ENCODE measurements at regions not wholly inside any gene's neighbourhood (a gene's known extent, or its start where the extent isn't known, plus 50 kb on each side); places are given as distances from the start of the nearest gene placed in this dataset.
"Not testable (repeated sequence)": the region's sequence is repeated elsewhere in the genome, so short reads cannot be mapped to it uniquely, and the experiment has no call there.

DNA sequence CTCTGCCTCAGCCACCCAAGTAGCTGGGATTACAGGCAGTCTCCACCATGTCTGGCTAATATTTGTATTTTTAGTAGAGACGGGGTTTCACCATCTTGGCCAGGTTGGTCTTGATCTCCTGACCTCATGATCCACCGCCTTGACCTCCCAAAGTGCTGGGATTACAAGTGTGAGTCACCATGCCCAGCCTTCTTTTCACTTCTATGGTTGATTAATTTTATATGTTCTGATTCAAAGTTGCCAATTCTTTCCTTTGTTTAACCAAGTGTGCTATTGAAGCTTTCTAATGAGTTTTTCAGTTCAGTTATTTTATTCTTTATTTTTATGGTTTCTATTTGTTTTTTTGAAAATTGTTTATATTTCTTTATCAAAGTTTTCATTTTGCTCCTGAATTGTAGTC is 133.1 kb upstream of the KCNJ3 start:
- WGBS, 2 donors (ENCODE audit: low coverage in 1 of 2), result 80 to 88% methylated on average over 1 to 2 of the region's 2 CpGs
- Histone ChIP-seq H3K36me3 (no peaks in the 10 kb centered on the region), H3K4me1 (no peaks in the 10 kb centered on the region), H3K27ac (no peak overlapping the region), H3K4me3 (no peak overlapping the region), H3K9me3 (no peaks in the 10 kb centered on the region), H3K27me3 (no peaks in the 10 kb centered on the region)
- TF ChIP-seq, protein P1, sequence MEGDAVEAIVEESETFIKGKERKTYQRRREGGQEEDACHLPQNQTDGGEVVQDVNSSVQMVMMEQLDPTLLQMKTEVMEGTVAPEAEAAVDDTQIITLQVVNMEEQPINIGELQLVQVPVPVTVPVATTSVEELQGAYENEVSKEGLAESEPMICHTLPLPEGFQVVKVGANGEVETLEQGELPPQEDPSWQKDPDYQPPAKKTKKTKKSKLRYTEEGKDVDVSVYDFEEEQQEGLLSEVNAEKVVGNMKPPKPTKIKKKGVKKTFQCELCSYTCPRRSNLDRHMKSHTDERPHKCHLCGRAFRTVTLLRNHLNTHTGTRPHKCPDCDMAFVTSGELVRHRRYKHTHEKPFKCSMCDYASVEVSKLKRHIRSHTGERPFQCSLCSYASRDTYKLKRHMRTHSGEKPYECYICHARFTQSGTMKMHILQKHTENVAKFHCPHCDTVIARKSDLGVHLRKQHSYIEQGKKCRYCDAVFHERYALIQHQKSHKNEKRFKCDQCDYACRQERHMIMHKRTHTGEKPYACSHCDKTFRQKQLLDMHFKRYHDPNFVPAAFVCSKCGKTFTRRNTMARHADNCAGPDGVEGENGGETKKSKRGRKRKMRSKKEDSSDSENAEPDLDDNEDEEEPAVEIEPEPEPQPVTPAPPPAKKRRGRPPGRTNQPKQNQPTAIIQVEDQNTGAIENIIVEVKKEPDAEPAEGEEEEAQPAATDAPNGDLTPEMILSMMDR (IDR thresholded peaks at IDR 0.05), result no peak
- TF ChIP-seq POLR2AphosphoS5 (IDR thresholded peaks at IDR 0.05) (no peak), POLR2A (IDR thresholded peaks at IDR 0.05) (no peak), EP300 (IDR thresholded peaks at IDR 0.05; ENCODE audit: low read depth) (no peak)
- in situ Hi-C loops (cut with MboI; ENCODE audit: low pct_ligation_motif_present in 1 of 4, low pct_unique_long_range_greater_than_20kb in 1 of 4, low sequenced_read_pairs in 3 of 4) (no loop called here), intact Hi-C loops (cut with DNase I; ENCODE audit: low total_unique reads) (no loop called here)
- no peak for DNase-seq

GRCh38 chr2:154568413-154568812 is 130.1 kb upstream of the KCNJ3 start:
- Histone ChIP-seq H3K9me3 (no peaks in the 10 kb centered on the region), H3K4me3 (no peak overlapping the region), H3K36me3 (no peaks in the 10 kb centered on the region), H3K27ac (no peak overlapping the region), H3K4me1 (no peaks in the 10 kb centered on the region), H3K27me3 (no peaks in the 10 kb centered on the region)
- no peak for DNase-seq
- WGBS, 2 donors (ENCODE audit: low coverage in 1 of 2), result 21% methylated on average over 1 of the region's 1 CpG; no CpG with 5 or more reads in 1 of the 2 donors
- TF ChIP-seq, protein P1 (IDR thresholded peaks at IDR 0.05), result no peak
- TF ChIP-seq POLR2AphosphoS5 (IDR thresholded peaks at IDR 0.05) (no peak), POLR2A (IDR thresholded peaks at IDR 0.05) (no peak), EP300 (IDR thresholded peaks at IDR 0.05; ENCODE audit: low read depth) (no peak)
- intact Hi-C loops (cut with DNase I; ENCODE audit: low total_unique reads) (no loop called here), in situ Hi-C loops (cut with MboI; ENCODE audit: low pct_ligation_motif_present in 1 of 4, low pct_unique_long_range_greater_than_20kb in 1 of 4, low sequenced_read_pairs in 3 of 4) (no loop called here)

GRCh38 chr2:154570501-154570900 is 128.0 kb upstream of the KCNJ3 start:
- intact Hi-C loops (cut with DNase I; ENCODE audit: low total_unique reads), result no loop called here
- in situ Hi-C loops (cut with MboI; ENCODE audit: low pct_ligation_motif_present in 1 of 4, low pct_unique_long_range_greater_than_20kb in 1 of 4, low sequenced_read_pairs in 3 of 4), result no loop called here

GRCh38 chr2:154576699-154577098 is 121.8 kb upstream of the KCNJ3 start:
- H3K4me3 ChIP-seq; DNase-seq; intact Hi-C loops (cut with DNase I; ENCODE audit: low total_unique reads); H3K9me3 ChIP-seq; H3K4me1 ChIP-seq; H3K27me3 ChIP-seq; H3K27ac ChIP-seq; in situ Hi-C loops (cut with MboI; ENCODE audit: low pct_ligation_motif_present in 1 of 4, low pct_unique_long_range_greater_than_20kb in 1 of 4, low sequenced_read_pairs in 3 of 4); H3K36me3 ChIP-seq: not testable (repeated sequence)
- WGBS, 2 donors (ENCODE audit: low coverage in 1 of 2), result 82 to 89% methylated on average over 5 to 13 of the region's 13 CpGs

More at GRCh38 chr2:154570501-154570900, 128.0 kb upstream of the KCNJ3 start:
- no peaks in the 10 kb centered on the region for H3K36me3 ChIP-seq
- no peak overlapping the region for H3K4me3 ChIP-seq
- H3K27me3 ChIP-seq, result no peaks in the 10 kb centered on the region
- no peaks in the 10 kb centered on the region for H3K4me1 ChIP-seq
- 80 to 85% methylated on average over 2 to 6 of the region's 6 CpGs for WGBS, 2 donors (ENCODE audit: low coverage in 1 of 2)
- no peak for DNase-seq
- no peak overlapping the region for H3K27ac ChIP-seq
- H3K9me3 ChIP-seq, result no peaks in the 10 kb centered on the region
- TF ChIP-seq, protein P1 (IDR thresholded peaks at IDR 0.05), result no peak
- TF ChIP-seq EP300 (IDR thresholded peaks at IDR 0.05; ENCODE audit: low read depth) (no peak), POLR2A (IDR thresholded peaks at IDR 0.05) (no peak), POLR2AphosphoS5 (IDR thresholded peaks at IDR 0.05) (no peak)

GRCh38 chr2:154577390-154577789 is 121.1 kb upstream of the KCNJ3 start:
- Histone ChIP-seq H3K36me3 (no peaks in the 10 kb centered on the region), H3K4me3 (no peak overlapping the region), H3K9me3 (no peaks in the 10 kb centered on the region), H3K4me1 (no peaks in the 10 kb centered on the region), H3K27ac (no peak overlapping the region), H3K27me3 (no peaks in the 10 kb centered on the region)
- intact Hi-C loops (cut with DNase I; ENCODE audit: low total_unique reads) (no loop called here), in situ Hi-C loops (cut with MboI; ENCODE audit: low pct_ligation_motif_present in 1 of 4, low pct_unique_long_range_greater_than_20kb in 1 of 4, low sequenced_read_pairs in 3 of 4) (no loop called here)
- no peak for DNase-seq
- TF ChIP-seq POLR2AphosphoS5 (IDR thresholded peaks at IDR 0.05) (no peak), POLR2A (IDR thresholded peaks at IDR 0.05) (no peak), EP300 (IDR thresholded peaks at IDR 0.05; ENCODE audit: low read depth) (no peak)
- TF ChIP-seq, protein P1 (IDR thresholded peaks at IDR 0.05), result no peak
- 88% methylated on average over 19 of the region's 19 CpGs; no CpG with 5 or more reads in 1 of the 2 donors for WGBS, 2 donors (ENCODE audit: low coverage in 1 of 2)

Measured in transverse colon (tissue), 4 donors.